Liver (tissue), 8 donors: ENCODE measurements at regions not wholly inside any gene's neighbourhood (a gene's known extent, or its start where the extent isn't known, plus 50 kb on each side); places are given as distances from the start of the nearest gene placed in this dataset.

ENCODE experiments used
- DNase-seq: peaks from one replicate; pipeline ENCODE4 v3.0.0-alpha.2; 2017; ENCODE audit warnings: low spot score
- H3K27ac ChIP-seq, 2 donors: one replicate each; pipeline ENCODE4 v1.7.0; 2013; ENCODE audit warnings: inconsistent platforms in 2 of 2, low read length in 2 of 2, control low read depth in 1 of 2, low read depth in 1 of 2, mild to moderate bottlenecking in 1 of 2
- H3K27me3 ChIP-seq, 4 donors: one replicate each; pipeline versions ENCODE4 v1.6.1 to v1.7.0; 2013; ENCODE audit warnings: low read length in 3 of 4, inconsistent platforms in 1 of 4, mild to moderate bottlenecking in 1 of 4, moderate library complexity in 1 of 4; ENCODE audit not compliant: control insufficient read depth in 4 of 4, insufficient read depth in 4 of 4
- H3K36me3 ChIP-seq, 4 donors: one replicate each; pipeline versions ENCODE4 v1.6.1 to v1.7.0; 2013; ENCODE audit warnings: low read length in 3 of 4, mild to moderate bottlenecking in 3 of 4, low read depth in 1 of 4, moderate library complexity in 1 of 4; ENCODE audit not compliant: control insufficient read depth in 4 of 4, insufficient read depth in 3 of 4
- H3K4me1 ChIP-seq, 4 donors: one replicate each; pipeline versions ENCODE4 v1.6.1 to v1.7.0; 2013; ENCODE audit warnings: low read length in 3 of 4, mild to moderate bottlenecking in 3 of 4, moderate library complexity in 1 of 4; ENCODE audit not compliant: control insufficient read depth in 4 of 4, insufficient read depth in 4 of 4
- H3K4me3 ChIP-seq, 3 donors: one replicate each; pipeline versions ENCODE4 v1.6.1 to v1.7.0; 2013; ENCODE audit warnings: low read length in 3 of 3, control low read depth in 1 of 3, low read depth in 1 of 3, mild to moderate bottlenecking in 1 of 3
- H3K9ac ChIP-seq, 2 donors: one replicate each; pipeline ENCODE4 v1.7.0; 2013; ENCODE audit warnings: low read length in 2 of 2, mild to moderate bottlenecking in 2 of 2, moderate library complexity in 2 of 2, control low read depth in 1 of 2, low read depth in 1 of 2
- H3K9me3 ChIP-seq, 4 donors: one replicate each; pipeline versions ENCODE4 v1.6.1 to v1.7.0; 2013; ENCODE audit warnings: low read length in 3 of 4; ENCODE audit not compliant: control insufficient read depth in 4 of 4
- ATF3 ChIP-seq: IDR thresholded peaks from 2 replicates; pipeline ENCODE4 v1.6.1; 2016; ENCODE audit warnings: antibody characterized with exemption
- CTCF ChIP-seq: fragments of 150-350 bp; IDR thresholded peaks from 2 replicates; pipeline ENCODE4 v1.5.1; 2017; ENCODE audit warnings: improper control_type of control experiment, low read depth, low read length; ENCODE audit not compliant: missing input control
- EGR1 ChIP-seq, 2 donors: IDR thresholded peaks; 2 replicates each; pipeline ENCODE4 v1.6.1; 2016 to 2018; ENCODE audit warnings: antibody characterized with exemption in 2 of 2, low read depth in 2 of 2
- FOXA1 ChIP-seq: IDR thresholded peaks from 2 replicates; pipeline ENCODE4 v1.6.1; 2016; ENCODE audit warnings: antibody characterized with exemption
- FOXA2 ChIP-seq: IDR thresholded peaks from 2 replicates; pipeline ENCODE4 v1.6.1; 2016; ENCODE audit warnings: antibody characterized with exemption
- HNF4A ChIP-seq, 2 donors: conservative IDR thresholded peaks; 2 replicates each; pipeline ENCODE4 v1.6.1; 2016; ENCODE audit warnings: antibody characterized with exemption in 2 of 2, mild to moderate bottlenecking in 2 of 2
- HNF4G ChIP-seq: IDR thresholded peaks from 2 replicates; pipeline ENCODE4 v1.6.1; 2016; ENCODE audit warnings: antibody characterized with exemption
- JUND ChIP-seq, 2 donors: IDR thresholded peaks; 2 replicates each; pipeline ENCODE4 v1.6.1; 2016; ENCODE audit warnings: antibody characterized with exemption in 2 of 2
- MAX ChIP-seq: IDR thresholded peaks from 2 replicates; pipeline ENCODE4 v1.6.1; 2016; ENCODE audit warnings: antibody characterized with exemption
- NR2F2 ChIP-seq: IDR thresholded peaks from 2 replicates; pipeline ENCODE4 v1.6.1; 2016; ENCODE audit warnings: antibody characterized with exemption
- RAD21 ChIP-seq, 2 donors: IDR thresholded peaks; 2 replicates each; pipeline ENCODE4 v1.6.1; 2016; ENCODE audit warnings: antibody characterized with exemption in 2 of 2, mild to moderate bottlenecking in 2 of 2
- REST ChIP-seq: IDR thresholded peaks from 2 replicates; pipeline ENCODE4 v1.6.1; 2016; ENCODE audit warnings: antibody characterized with exemption, mild to moderate bottlenecking
- RXRA ChIP-seq, 2 donors: IDR thresholded peaks; 2 replicates each; pipeline ENCODE4 v1.6.1; 2017 to 2018; ENCODE audit warnings: antibody characterized with exemption in 2 of 2, mild to moderate bottlenecking in 1 of 2
- SP1 ChIP-seq: IDR thresholded peaks from 2 replicates; pipeline ENCODE4 v1.6.1; 2018; ENCODE audit warnings: antibody characterized with exemption, mild to moderate bottlenecking
- TAF1 ChIP-seq: conservative IDR thresholded peaks from 2 replicates; pipeline ENCODE4 v1.6.1; 2016; ENCODE audit warnings: antibody characterized with exemption, mild to moderate bottlenecking
- YY1 ChIP-seq: IDR thresholded peaks from 2 replicates; pipeline ENCODE4 v1.6.1; 2016; ENCODE audit warnings: antibody characterized with exemption, mild to moderate bottlenecking
- ZBTB33 ChIP-seq: IDR thresholded peaks from 2 replicates; pipeline ENCODE4 v1.6.1; 2016; ENCODE audit warnings: antibody characterized with exemption
- WGBS: extraction: QIAGEN DNeasy Blood & Tissue Kit; methylation state at CpG from one replicate; pipeline ENCODE4 v1.1.7; 2013; 5-methylcytosine and 5-hydroxymethylcytosine counted together
- donor health status: healthy.
- donor health status: healthy.
- donor health status: healthy.
- donor health status: healthy.
- donor health status: healthy.

- Histone ChIP-seq H3K36me3 (no peaks in the 10 kb centered on the region), H3K9ac (no peak overlapping the region), H3K4me1 (no peaks in the 10 kb centered on the region), H3K27me3 (no peaks in the 10 kb centered on the region), H3K9me3 (no peaks in the 10 kb centered on the region), H3K4me3 (no peak overlapping the region), H3K27ac (no peak overlapping the region)
- 63% methylated on average over 2 of the region's 2 CpGs for WGBS
- no peak for TF ChIP-seq HNF4G
- TF ChIP-seq JUND (IDR thresholded peaks at IDR 0.05) = no peak
- TF ChIP-seq FOXA2 = no peak
- TF ChIP-seq NR2F2 = no peak
- no peak for TF ChIP-seq EGR1 (IDR thresholded peaks at IDR 0.05; ENCODE audit: low read depth in 2 of 2)
- TF ChIP-seq FOXA1 = no peak
- no peak for TF ChIP-seq REST
- TF ChIP-seq HNF4A (conservative IDR thresholded peaks at IDR 0.05) = no peak
- no peak for TF ChIP-seq SP1
- TF ChIP-seq RAD21 (IDR thresholded peaks at IDR 0.05) = no peak
- no peak for TF ChIP-seq MAX
- no peak for TF ChIP-seq YY1
- TF ChIP-seq CTCF = no peak
- no peak for TF ChIP-seq ZBTB33
- TF ChIP-seq RXRA (IDR thresholded peaks at IDR 0.05) = no peak
- TF ChIP-seq ATF3 = no peak
- DNase-seq = no peak
Measured at GRCh38 chr18:5673616-5674015, 129.8 kb upstream of the EPB41L3 start.

GRCh38 chr18:5669585-5669984, 125.8 kb upstream of the EPB41L3 start:
- H3K9ac ChIP-seq = no peak overlapping the region
- no peak overlapping the region for H3K27ac ChIP-seq
- H3K36me3 ChIP-seq = no peaks in the 10 kb centered on the region
- no peak for DNase-seq
- TF ChIP-seq EGR1 (IDR thresholded peaks at IDR 0.05; ENCODE audit: low read depth in 2 of 2) = no peak
- TF ChIP-seq CTCF = no peak
- no peak for TF ChIP-seq REST
- TF ChIP-seq HNF4A (conservative IDR thresholded peaks at IDR 0.05) = no peak
- TF ChIP-seq HNF4G = no peak
- no peak for TF ChIP-seq TAF1
- TF ChIP-seq NR2F2 = no peak
- no peak for TF ChIP-seq ATF3
- 85% methylated on average over 2 of the region's 2 CpGs for WGBS
- no peaks in the 10 kb centered on the region for H3K4me1 ChIP-seq
- no peak overlapping the region for H3K4me3 ChIP-seq
- H3K27me3 ChIP-seq = no peaks in the 10 kb centered on the region
- no peaks in the 10 kb centered on the region for H3K9me3 ChIP-seq
